ENCODE measurements at regions not wholly inside any gene's neighbourhood (a gene's known extent, or its start where the extent isn't known, plus 50 kb on each side); places are given as distances from the start of the nearest gene placed in this dataset.

DNA sequence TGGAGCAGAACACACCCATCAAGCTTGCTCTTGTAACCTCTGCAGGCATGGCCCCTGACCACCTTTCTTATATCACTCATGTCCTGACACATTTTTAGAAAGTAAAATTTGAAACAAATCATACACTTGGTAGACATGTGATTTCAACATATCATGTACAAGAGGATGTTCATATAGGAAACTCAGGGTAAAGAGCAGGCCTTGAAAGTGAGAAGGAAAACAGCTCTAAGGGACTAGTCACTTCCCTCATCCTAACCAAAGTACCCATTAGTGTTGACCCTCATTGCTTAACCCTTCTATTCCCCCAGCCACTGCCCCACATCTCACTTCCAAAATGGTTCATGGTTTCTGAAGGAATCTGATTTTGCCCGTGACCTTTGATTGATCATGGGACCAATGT lies 492.4 kb upstream of the KLF4 start:
- DNase-seq (ENCODE audit: low read depth, low spot score) = no peak
- Mint-ChIP-seq H3K36me3 (ENCODE audit: low read depth) (no peaks in the 10 kb centered on the region), H3K4me3 (no peak overlapping the region), H3K27me3 (ENCODE audit: low read depth) (no peaks in the 10 kb centered on the region), H3K27ac (ENCODE audit: unreplicated experiment) (no peak overlapping the region), H3K9me3 (no peaks in the 10 kb centered on the region), H3K4me1 (no peaks in the 10 kb centered on the region)
- TF ChIP-seq, protein P1, sequence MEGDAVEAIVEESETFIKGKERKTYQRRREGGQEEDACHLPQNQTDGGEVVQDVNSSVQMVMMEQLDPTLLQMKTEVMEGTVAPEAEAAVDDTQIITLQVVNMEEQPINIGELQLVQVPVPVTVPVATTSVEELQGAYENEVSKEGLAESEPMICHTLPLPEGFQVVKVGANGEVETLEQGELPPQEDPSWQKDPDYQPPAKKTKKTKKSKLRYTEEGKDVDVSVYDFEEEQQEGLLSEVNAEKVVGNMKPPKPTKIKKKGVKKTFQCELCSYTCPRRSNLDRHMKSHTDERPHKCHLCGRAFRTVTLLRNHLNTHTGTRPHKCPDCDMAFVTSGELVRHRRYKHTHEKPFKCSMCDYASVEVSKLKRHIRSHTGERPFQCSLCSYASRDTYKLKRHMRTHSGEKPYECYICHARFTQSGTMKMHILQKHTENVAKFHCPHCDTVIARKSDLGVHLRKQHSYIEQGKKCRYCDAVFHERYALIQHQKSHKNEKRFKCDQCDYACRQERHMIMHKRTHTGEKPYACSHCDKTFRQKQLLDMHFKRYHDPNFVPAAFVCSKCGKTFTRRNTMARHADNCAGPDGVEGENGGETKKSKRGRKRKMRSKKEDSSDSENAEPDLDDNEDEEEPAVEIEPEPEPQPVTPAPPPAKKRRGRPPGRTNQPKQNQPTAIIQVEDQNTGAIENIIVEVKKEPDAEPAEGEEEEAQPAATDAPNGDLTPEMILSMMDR (conservative IDR thresholded peaks at IDR 0.05) = no peak

GRCh38 chr9:107980984-107981383 lies 491.4 kb upstream of the KLF4 start:
- no peaks in the 10 kb centered on the region for H3K9me3 Mint-ChIP-seq
- TF ChIP-seq, protein P1 (conservative IDR thresholded peaks at IDR 0.05) = no peak
- H3K27me3 Mint-ChIP-seq (ENCODE audit: low read depth) = no peaks in the 10 kb centered on the region
- H3K27ac Mint-ChIP-seq (ENCODE audit: unreplicated experiment) = no peak overlapping the region
- no peak for DNase-seq (ENCODE audit: low read depth, low spot score)
- no peaks in the 10 kb centered on the region for H3K4me1 Mint-ChIP-seq
- H3K36me3 Mint-ChIP-seq (ENCODE audit: low read depth) = no peaks in the 10 kb centered on the region
- no peak overlapping the region for H3K4me3 Mint-ChIP-seq

GRCh38 chr9:107976767-107977166 lies 487.2 kb upstream of the KLF4 start:
- TF ChIP-seq, protein P1 (conservative IDR thresholded peaks at IDR 0.05) = no peak
- Mint-ChIP-seq H3K4me1 (no peaks in the 10 kb centered on the region), H3K27me3 (ENCODE audit: low read depth) (no peaks in the 10 kb centered on the region), H3K36me3 (ENCODE audit: low read depth) (no peaks in the 10 kb centered on the region), H3K4me3 (no peak overlapping the region), H3K9me3 (no peaks in the 10 kb centered on the region), H3K27ac (ENCODE audit: unreplicated experiment) (no peak overlapping the region)
- DNase-seq (ENCODE audit: low read depth, low spot score) = no peak

DNA sequence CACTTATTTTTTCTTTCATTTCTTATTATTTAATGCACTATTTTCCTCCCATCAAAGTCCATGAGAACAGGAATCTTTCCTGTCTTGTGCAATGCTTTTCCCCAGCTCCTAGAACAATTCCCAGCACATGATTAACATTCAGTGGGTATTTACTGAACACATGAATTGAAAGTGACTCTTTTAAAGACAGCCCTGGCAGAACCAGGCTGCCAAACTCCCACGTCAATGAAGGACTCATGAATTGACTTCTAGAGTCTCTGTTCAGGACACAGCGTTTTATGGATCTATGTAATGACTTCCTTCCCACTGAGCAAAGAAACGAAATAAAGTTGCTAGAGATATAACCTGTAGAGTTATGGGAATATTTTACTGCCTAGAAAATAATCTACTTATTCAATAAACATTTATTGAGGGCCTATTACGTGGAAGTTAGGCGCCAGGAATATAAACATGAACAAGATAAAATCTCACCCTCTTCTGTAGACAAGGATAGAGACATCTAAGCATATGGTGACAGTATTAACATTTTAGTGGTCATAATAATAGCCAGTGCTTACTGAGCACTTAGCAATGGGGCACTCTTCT lies 485.9 kb upstream of the KLF4 start:
- no peaks in the 10 kb centered on the region for H3K27me3 Mint-ChIP-seq (ENCODE audit: low read depth)
- TF ChIP-seq, protein P1 (conservative IDR thresholded peaks at IDR 0.05) = no peak
- H3K36me3 Mint-ChIP-seq (ENCODE audit: low read depth) = no peaks in the 10 kb centered on the region
- H3K4me3 Mint-ChIP-seq = no peak overlapping the region
- no peaks in the 10 kb centered on the region for H3K4me1 Mint-ChIP-seq
- no peaks in the 10 kb centered on the region for H3K9me3 Mint-ChIP-seq
- DNase-seq (ENCODE audit: low read depth, low spot score) = no peak
- H3K27ac Mint-ChIP-seq (ENCODE audit: unreplicated experiment) = no peak overlapping the region

DNA sequence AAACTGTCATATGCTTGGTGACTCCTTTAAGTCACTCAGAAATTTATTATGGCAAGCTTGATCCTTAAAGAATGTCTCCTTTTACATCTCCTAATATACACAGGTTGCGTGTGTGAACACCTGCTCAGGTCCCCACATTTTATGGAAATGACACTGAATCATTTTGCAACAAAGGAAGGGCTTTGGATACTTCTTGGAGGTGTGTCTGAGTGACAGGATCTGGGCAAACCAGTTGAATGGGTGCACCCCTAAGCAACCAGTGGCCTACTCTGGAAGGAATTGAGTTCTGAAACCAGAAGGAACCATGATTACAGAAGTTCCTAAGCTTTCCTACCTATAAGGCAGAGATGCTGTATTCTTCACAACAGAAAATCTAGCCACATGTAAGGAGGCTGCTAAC lies 483.9 kb upstream of the KLF4 start:
- Mint-ChIP-seq H3K4me1 (no peaks in the 10 kb centered on the region), H3K4me3 (no peak overlapping the region), H3K27ac (ENCODE audit: unreplicated experiment) (no peak overlapping the region), H3K27me3 (ENCODE audit: low read depth) (no peaks in the 10 kb centered on the region), H3K36me3 (ENCODE audit: low read depth) (no peaks in the 10 kb centered on the region), H3K9me3 (no peaks in the 10 kb centered on the region)
- DNase-seq (ENCODE audit: low read depth, low spot score) = no peak
- TF ChIP-seq, protein P1 (conservative IDR thresholded peaks at IDR 0.05) = no peak

All from neural crest cell (in vitro differentiated cells).